Muscle of leg (tissue), 3 donors: ENCODE measurements at regions not wholly inside any gene's neighbourhood (a gene's known extent, or its start where the extent isn't known, plus 50 kb on each side); places are given as distances from the start of the nearest gene placed in this dataset.
"Not testable (repeated sequence)": the region's sequence is repeated elsewhere in the genome, so short reads cannot be mapped to it uniquely, and the experiment has no call there.

Experiments used
- DNase-seq: peaks from one replicate; pipeline ENCODE4 v3.0.0; 2013
- H3K27ac ChIP-seq: one replicate; pipeline ENCODE4 v1.5.1; 2013; ENCODE audit warnings: mild to moderate bottlenecking, low read length, control low read depth
- H3K27me3 ChIP-seq: one replicate; pipeline ENCODE4 v1.6.1; 2013; ENCODE audit warnings: low read length; ENCODE audit not compliant: control insufficient read depth, insufficient read depth
- H3K36me3 ChIP-seq: one replicate; pipeline ENCODE4 v1.6.1; 2013; ENCODE audit warnings: low read length; ENCODE audit not compliant: control insufficient read depth, insufficient read depth
- H3K4me1 ChIP-seq: one replicate; pipeline ENCODE4 v1.6.1; 2013; ENCODE audit warnings: low read length; ENCODE audit not compliant: control insufficient read depth, insufficient read depth
- H3K4me3 ChIP-seq: one replicate; pipeline ENCODE4 v1.5.1; 2013; ENCODE audit warnings: low read length, control low read depth
- H3K9me3 ChIP-seq: replicated peaks from 2 replicates; pipeline ENCODE4 v1.6.1; 2013; ENCODE audit warnings: low read depth, low read length; ENCODE audit not compliant: control insufficient read depth
- WGBS: methylation state at CpG from one replicate; pipeline ENCODE4 v1.1.5; 2013; ENCODE audit warnings: missing lambda C conversion rate; ENCODE audit not compliant: insufficient coverage; 5-methylcytosine and 5-hydroxymethylcytosine counted together

GRCh38 chr3:154919226-154919625, 160.9 kb upstream of the MME start:
- Histone ChIP-seq H3K9me3 (peaks cover 13% of the 10 kb centered on the region), H3K4me3 (no peak overlapping the region), H3K36me3 (no peaks in the 10 kb centered on the region), H3K27me3 (no peaks in the 10 kb centered on the region), H3K4me1 (no peaks in the 10 kb centered on the region), H3K27ac (no peak overlapping the region)
- peak; percentile 36 for DNase-seq
- WGBS = no CpG with 5 or more reads among the region's 1 CpG

GRCh38 chr3:154904328-154904727, 175.8 kb upstream of the MME start:
- no peak overlapping the region for H3K4me3 ChIP-seq
- H3K36me3 ChIP-seq = no peaks in the 10 kb centered on the region
- no peaks in the 10 kb centered on the region for H3K4me1 ChIP-seq
- H3K27me3 ChIP-seq = no peaks in the 10 kb centered on the region
- WGBS = no CpG with 5 or more reads among the region's 2 CpGs
- no peak for DNase-seq
- H3K27ac ChIP-seq = no peak overlapping the region
- H3K9me3 ChIP-seq = no peaks in the 10 kb centered on the region

- H3K27ac ChIP-seq, DNase-seq, H3K27me3 ChIP-seq, H3K36me3 ChIP-seq, H3K4me1 ChIP-seq, H3K4me3 ChIP-seq, H3K9me3 ChIP-seq: not testable (repeated sequence)
Observed at GRCh38 chr3:154902495-154902894, 177.6 kb upstream of the MME start.

- Histone ChIP-seq H3K27ac (no peak overlapping the region), H3K4me3 (no peak overlapping the region), H3K27me3 (no peaks in the 10 kb centered on the region), H3K4me1 (no peaks in the 10 kb centered on the region), H3K9me3 (no peaks in the 10 kb centered on the region), H3K36me3 (no peaks in the 10 kb centered on the region)
- DNase-seq = peak; percentile 48
- no CpG with 5 or more reads among the region's 2 CpGs for WGBS
Observed at GRCh38 chr3:154901278-154901677, 178.8 kb upstream of the MME start.

- DNase-seq = peak; percentile 74
- no peak overlapping the region for H3K27ac ChIP-seq
Observed at GRCh38 chr3:154900816-154901215, 179.3 kb upstream of the MME start.

GRCh38 chr3:154898916-154899315, 181.2 kb upstream of the MME start:
- H3K9me3 ChIP-seq = no peaks in the 10 kb centered on the region
- no peaks in the 10 kb centered on the region for H3K36me3 ChIP-seq
- H3K27me3 ChIP-seq = no peaks in the 10 kb centered on the region
- no peaks in the 10 kb centered on the region for H3K4me1 ChIP-seq
- peak overlapping the region; percentile 53 for H3K27ac ChIP-seq
- WGBS = no CpG with 5 or more reads among the region's 1 CpG
- H3K4me3 ChIP-seq = no peak overlapping the region
- DNase-seq = no peak

More at GRCh38 chr3:154900816-154901215, 179.3 kb upstream of the MME start:
- Histone ChIP-seq H3K27me3 (no peaks in the 10 kb centered on the region), H3K4me3 (no peak overlapping the region), H3K9me3 (no peaks in the 10 kb centered on the region), H3K4me1 (no peaks in the 10 kb centered on the region), H3K36me3 (no peaks in the 10 kb centered on the region)
- WGBS = no CpG with 5 or more reads among the region's 1 CpG

- WGBS = no CpG with 5 or more reads among the region's 3 CpGs
- H3K36me3 ChIP-seq = no peaks in the 10 kb centered on the region
- H3K9me3 ChIP-seq = no peaks in the 10 kb centered on the region
- no peaks in the 10 kb centered on the region for H3K4me1 ChIP-seq
- H3K27ac ChIP-seq = peak overlapping the region; percentile 57
- H3K4me3 ChIP-seq = no peak overlapping the region
- DNase-seq = peak; percentile 95
- no peaks in the 10 kb centered on the region for H3K27me3 ChIP-seq
Observed at GRCh38 chr3:154898443-154898842, 181.7 kb upstream of the MME start.

GRCh38 chr3:154893813-154894212, 186.3 kb upstream of the MME start:
- no peak for DNase-seq
- H3K4me1 ChIP-seq = no peaks in the 10 kb centered on the region
- H3K27ac ChIP-seq = no peak overlapping the region
- no peaks in the 10 kb centered on the region for H3K27me3 ChIP-seq
- WGBS = no CpG with 5 or more reads among the region's 6 CpGs
- H3K4me3 ChIP-seq = no peak overlapping the region
- H3K36me3 ChIP-seq = no peaks in the 10 kb centered on the region
- H3K9me3 ChIP-seq = no peaks in the 10 kb centered on the region

GRCh38 chr3:154889227-154889634, 190.9 kb upstream of the MME start:
- Histone ChIP-seq H3K27me3 (no peaks in the 10 kb centered on the region), H3K27ac (no peak overlapping the region), H3K36me3 (no peaks in the 10 kb centered on the region), H3K9me3 (no peaks in the 10 kb centered on the region), H3K4me3 (no peak overlapping the region), H3K4me1 (no peaks in the 10 kb centered on the region)
- DNase-seq = no peak
- 95% methylated on average over 36 of the region's 36 CpGs for WGBS

GRCh38 chr3:154887869-154888268, 192.2 kb upstream of the MME start:
- H3K27ac ChIP-seq = no peak overlapping the region
- H3K4me1 ChIP-seq = no peaks in the 10 kb centered on the region
- no peak overlapping the region for H3K4me3 ChIP-seq
- H3K9me3 ChIP-seq = no peaks in the 10 kb centered on the region
- H3K27me3 ChIP-seq = no peaks in the 10 kb centered on the region
- H3K36me3 ChIP-seq = no peaks in the 10 kb centered on the region
- DNase-seq = no peak
- 83% methylated on average over 2 of the region's 3 CpGs for WGBS

GRCh38 chr3:154886437-154886836, 193.7 kb upstream of the MME start:
- no peaks in the 10 kb centered on the region for H3K36me3 ChIP-seq
- no peak overlapping the region for H3K27ac ChIP-seq
- H3K9me3 ChIP-seq = no peaks in the 10 kb centered on the region
- no peaks in the 10 kb centered on the region for H3K27me3 ChIP-seq
- peak; percentile 64 for DNase-seq
- H3K4me1 ChIP-seq = no peaks in the 10 kb centered on the region
- no peak overlapping the region for H3K4me3 ChIP-seq
- no CpG with 5 or more reads among the region's 3 CpGs for WGBS
